ENCODE measurements at regions not wholly inside any gene's neighbourhood (a gene's known extent, or its start where the extent isn't known, plus 50 kb on each side); places are given as distances from the start of the nearest gene placed in this dataset.

DNA sequence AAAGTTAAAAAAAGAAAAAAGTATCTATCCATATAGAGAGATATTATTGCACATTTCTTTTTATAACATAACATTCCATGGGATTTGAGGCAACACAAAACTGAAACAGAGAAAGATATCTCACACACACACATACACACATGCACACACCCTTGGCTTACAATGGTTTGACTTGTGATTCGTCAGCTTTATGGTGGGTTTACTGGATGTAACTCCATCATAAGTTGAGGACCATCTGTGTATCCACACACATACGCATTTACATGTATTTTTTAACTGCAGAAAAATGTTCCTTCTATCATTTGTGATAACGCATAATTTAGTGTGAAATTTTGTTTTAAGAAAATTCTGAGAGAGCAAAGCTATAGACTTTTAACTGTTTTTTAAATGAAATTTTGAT, 74.2 kb upstream of the CDCA7L start:
- CTCF ChIA-PET: no interaction called here
- RAD21 ChIA-PET (ENCODE audit: low non-redundant PET in 1 of 2, low total read pairs in 2 of 2, uncharacterized antibody in 2 of 2, unreplicated experiment in 2 of 2): no interaction called here
- Histone ChIP-seq H3K79me2 (ENCODE audit: insufficient read depth, low read length) (no peaks in the 10 kb centered on the region), H3K4me1 (ENCODE audit: control insufficient read depth in 1 of 2, insufficient read depth in 2 of 2, low read length in 2 of 2) (no peaks in the 10 kb centered on the region), H3K4me2 (ENCODE audit: low read length) (no peak overlapping the region), H4K20me1 (ENCODE audit: insufficient read depth) (no peaks in the 10 kb centered on the region), H3K27ac (ENCODE audit: low read depth, low read length) (no peak overlapping the region), H3K9me2 (ENCODE audit: insufficient read depth) (no peaks in the 10 kb centered on the region), H3K9ac (ENCODE audit: low read length) (no peak overlapping the region), H2AFZ (ENCODE audit: low read depth, low read length, poor library complexity, severe bottlenecking) (no peak overlapping the region), H3K4me3 (replicated peaks in 1 of 2; ENCODE audit: low read depth in 1 of 2, low read length in 2 of 2) (no peak overlapping the region), H3K36me3 (ENCODE audit: control insufficient read depth in 1 of 2, insufficient read depth in 2 of 2, low read length in 2 of 2) (no peaks in the 10 kb centered on the region), H3K27me3 (ENCODE audit: insufficient read depth, low read length) (no peaks in the 10 kb centered on the region), H3K9me3 (ENCODE audit: control insufficient read depth in 1 of 2, insufficient read depth in 1 of 2, low read depth in 1 of 2, low read length in 2 of 2) (no peaks in the 10 kb centered on the region)
- TF ChIP-seq, protein P1, sequence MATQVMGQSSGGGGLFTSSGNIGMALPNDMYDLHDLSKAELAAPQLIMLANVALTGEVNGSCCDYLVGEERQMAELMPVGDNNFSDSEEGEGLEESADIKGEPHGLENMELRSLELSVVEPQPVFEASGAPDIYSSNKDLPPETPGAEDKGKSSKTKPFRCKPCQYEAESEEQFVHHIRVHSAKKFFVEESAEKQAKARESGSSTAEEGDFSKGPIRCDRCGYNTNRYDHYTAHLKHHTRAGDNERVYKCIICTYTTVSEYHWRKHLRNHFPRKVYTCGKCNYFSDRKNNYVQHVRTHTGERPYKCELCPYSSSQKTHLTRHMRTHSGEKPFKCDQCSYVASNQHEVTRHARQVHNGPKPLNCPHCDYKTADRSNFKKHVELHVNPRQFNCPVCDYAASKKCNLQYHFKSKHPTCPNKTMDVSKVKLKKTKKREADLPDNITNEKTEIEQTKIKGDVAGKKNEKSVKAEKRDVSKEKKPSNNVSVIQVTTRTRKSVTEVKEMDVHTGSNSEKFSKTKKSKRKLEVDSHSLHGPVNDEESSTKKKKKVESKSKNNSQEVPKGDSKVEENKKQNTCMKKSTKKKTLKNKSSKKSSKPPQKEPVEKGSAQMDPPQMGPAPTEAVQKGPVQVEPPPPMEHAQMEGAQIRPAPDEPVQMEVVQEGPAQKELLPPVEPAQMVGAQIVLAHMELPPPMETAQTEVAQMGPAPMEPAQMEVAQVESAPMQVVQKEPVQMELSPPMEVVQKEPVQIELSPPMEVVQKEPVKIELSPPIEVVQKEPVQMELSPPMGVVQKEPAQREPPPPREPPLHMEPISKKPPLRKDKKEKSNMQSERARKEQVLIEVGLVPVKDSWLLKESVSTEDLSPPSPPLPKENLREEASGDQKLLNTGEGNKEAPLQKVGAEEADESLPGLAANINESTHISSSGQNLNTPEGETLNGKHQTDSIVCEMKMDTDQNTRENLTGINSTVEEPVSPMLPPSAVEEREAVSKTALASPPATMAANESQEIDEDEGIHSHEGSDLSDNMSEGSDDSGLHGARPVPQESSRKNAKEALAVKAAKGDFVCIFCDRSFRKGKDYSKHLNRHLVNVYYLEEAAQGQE (IDR thresholded peaks at IDR 0.05; ENCODE audit: low read depth): no peak
- no peak for TF ChIP-seq TCF7L2 (IDR thresholded peaks at IDR 0.05; ENCODE audit: borderline replicate concordance, extremely low read depth, insufficient read depth, insufficient read length)
- TF ChIP-seq EZH2phosphoT487 (IDR thresholded peaks at IDR 0.05; ENCODE audit: borderline replicate concordance): no peak
- no peak for TF ChIP-seq ZFX (IDR thresholded peaks at IDR 0.05)
- TF ChIP-seq SP1 (IDR thresholded peaks at IDR 0.05; ENCODE audit: low read depth): no peak
- no peak for TF ChIP-seq POLR2AphosphoS5 (IDR thresholded peaks at IDR 0.05; ENCODE audit: low read depth, low read length)
- no peak for TF ChIP-seq YY1 (IDR thresholded peaks at IDR 0.05; ENCODE audit: extremely low read depth, insufficient replicate concordance, low read depth, low read length)
- TF ChIP-seq EZH2 (IDR thresholded peaks at IDR 0.05): no peak
- TF ChIP-seq, protein P2, sequence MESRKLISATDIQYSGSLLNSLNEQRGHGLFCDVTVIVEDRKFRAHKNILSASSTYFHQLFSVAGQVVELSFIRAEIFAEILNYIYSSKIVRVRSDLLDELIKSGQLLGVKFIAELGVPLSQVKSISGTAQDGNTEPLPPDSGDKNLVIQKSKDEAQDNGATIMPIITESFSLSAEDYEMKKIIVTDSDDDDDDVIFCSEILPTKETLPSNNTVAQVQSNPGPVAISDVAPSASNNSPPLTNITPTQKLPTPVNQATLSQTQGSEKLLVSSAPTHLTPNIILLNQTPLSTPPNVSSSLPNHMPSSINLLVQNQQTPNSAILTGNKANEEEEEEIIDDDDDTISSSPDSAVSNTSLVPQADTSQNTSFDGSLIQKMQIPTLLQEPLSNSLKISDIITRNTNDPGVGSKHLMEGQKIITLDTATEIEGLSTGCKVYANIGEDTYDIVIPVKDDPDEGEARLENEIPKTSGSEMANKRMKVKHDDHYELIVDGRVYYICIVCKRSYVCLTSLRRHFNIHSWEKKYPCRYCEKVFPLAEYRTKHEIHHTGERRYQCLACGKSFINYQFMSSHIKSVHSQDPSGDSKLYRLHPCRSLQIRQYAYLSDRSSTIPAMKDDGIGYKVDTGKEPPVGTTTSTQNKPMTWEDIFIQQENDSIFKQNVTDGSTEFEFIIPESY (IDR thresholded peaks at IDR 0.05; ENCODE audit: extremely low read depth, insufficient replicate concordance, low read length): no peak
- no peak for TF ChIP-seq SRF (IDR thresholded peaks at IDR 0.05; ENCODE audit: low read depth)
- TF ChIP-seq, protein P3, sequence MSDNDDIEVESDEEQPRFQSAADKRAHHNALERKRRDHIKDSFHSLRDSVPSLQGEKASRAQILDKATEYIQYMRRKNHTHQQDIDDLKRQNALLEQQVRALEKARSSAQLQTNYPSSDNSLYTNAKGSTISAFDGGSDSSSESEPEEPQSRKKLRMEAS (IDR thresholded peaks at IDR 0.05): no peak
- TF ChIP-seq, protein P4, sequence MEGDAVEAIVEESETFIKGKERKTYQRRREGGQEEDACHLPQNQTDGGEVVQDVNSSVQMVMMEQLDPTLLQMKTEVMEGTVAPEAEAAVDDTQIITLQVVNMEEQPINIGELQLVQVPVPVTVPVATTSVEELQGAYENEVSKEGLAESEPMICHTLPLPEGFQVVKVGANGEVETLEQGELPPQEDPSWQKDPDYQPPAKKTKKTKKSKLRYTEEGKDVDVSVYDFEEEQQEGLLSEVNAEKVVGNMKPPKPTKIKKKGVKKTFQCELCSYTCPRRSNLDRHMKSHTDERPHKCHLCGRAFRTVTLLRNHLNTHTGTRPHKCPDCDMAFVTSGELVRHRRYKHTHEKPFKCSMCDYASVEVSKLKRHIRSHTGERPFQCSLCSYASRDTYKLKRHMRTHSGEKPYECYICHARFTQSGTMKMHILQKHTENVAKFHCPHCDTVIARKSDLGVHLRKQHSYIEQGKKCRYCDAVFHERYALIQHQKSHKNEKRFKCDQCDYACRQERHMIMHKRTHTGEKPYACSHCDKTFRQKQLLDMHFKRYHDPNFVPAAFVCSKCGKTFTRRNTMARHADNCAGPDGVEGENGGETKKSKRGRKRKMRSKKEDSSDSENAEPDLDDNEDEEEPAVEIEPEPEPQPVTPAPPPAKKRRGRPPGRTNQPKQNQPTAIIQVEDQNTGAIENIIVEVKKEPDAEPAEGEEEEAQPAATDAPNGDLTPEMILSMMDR (IDR thresholded peaks at IDR 0.05 in 2 of 3, conservative IDR thresholded peaks at IDR 0.05 in 1 of 3; ENCODE audit: borderline replicate concordance in 1 of 3, insufficient read depth in 1 of 3, low read depth in 2 of 3, low read length in 2 of 3): no peak
- TF ChIP-seq EGR1 (IDR thresholded peaks at IDR 0.05; ENCODE audit: low read depth): no peak
- TF ChIP-seq FOSL1 (IDR thresholded peaks at IDR 0.05; ENCODE audit: low read depth): no peak
- no peak for TF ChIP-seq RAD21 (IDR thresholded peaks at IDR 0.05; ENCODE audit: low read depth)
- no peak for TF ChIP-seq CEBPB (IDR thresholded peaks at IDR 0.05; ENCODE audit: low read depth)
- no peak for TF ChIP-seq JUND (IDR thresholded peaks at IDR 0.05)
- DNase-seq (ENCODE audit: low read depth, low spot score) (no peak), ATAC-seq (no peak)
- no TSS peak for BruUV-seq (replicated peaks)
- intact Hi-C loops (cut with micrococcal nuclease): no loop called here
- POLR2A ChIA-PET: no interaction called here

Data from HCT116 (cell line).